Epidermal melanocyte (primary cell): ENCODE measurements at regions not wholly inside any gene's neighbourhood (a gene's known extent, or its start where the extent isn't known, plus 50 kb on each side); places are given as distances from the start of the nearest gene placed in this dataset.

Source experiments
- DNase-seq: peaks from one replicate; pipeline ENCODE4 v3.0.0; 2011; ENCODE audit warnings: low spot score; ENCODE audit not compliant: insufficient read length

DNA sequence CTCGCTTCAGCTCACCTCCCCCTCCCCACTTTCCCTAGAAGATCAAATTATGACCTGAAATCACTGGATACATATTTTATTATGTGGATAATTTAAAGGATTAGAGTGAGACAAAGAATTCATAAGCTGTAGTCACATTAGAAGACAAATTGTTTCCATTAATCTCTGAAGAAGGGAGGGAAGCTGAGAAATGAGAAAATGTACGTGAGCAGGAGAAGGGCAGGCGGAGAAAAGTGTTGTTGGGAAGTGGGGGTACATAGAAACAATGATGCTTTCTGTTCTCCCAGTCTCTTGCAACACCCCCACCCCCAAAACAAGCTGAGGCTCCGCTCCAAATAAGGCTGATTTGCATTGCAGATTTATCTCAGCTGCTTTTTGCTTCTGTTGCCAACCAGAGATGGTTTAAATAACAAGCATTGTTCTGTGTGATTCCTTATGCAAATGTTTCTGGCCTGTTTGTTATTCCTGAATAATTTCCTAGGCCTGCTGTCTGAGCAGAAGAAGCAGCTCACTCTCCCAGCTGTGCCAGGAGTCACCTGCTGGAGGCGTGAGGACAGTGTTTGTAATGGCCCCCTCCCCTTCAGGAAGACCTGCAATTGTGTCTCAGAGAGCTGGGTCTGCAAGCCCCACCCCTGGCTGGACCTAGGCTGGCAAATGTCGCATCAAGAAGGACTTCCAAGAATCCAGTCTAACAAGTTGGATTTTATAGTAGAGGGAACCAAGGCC, 121.8 kb upstream of the TNR start:
- DNase-seq: no peak

DNA sequence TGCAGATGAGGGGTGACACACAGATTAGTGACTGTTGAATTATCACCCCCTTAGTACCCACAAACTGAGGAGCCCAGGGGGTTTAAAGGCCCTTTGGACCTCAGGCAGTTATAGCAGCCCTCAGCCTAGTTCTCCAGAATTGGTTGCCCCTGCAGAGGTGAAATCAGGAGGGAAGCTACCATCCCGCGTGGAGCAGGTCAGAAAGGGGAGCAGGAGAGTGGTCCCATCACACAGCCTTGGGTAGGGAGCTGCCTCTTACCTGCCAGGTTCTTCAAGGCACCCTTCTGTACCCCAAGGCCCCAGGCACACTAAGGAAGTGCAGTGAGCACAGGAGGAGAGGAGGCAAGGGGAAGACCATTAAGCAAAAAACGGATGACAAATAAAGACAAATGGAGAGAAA, 121.2 kb upstream of the TNR start:
- no peak for DNase-seq

DNA sequence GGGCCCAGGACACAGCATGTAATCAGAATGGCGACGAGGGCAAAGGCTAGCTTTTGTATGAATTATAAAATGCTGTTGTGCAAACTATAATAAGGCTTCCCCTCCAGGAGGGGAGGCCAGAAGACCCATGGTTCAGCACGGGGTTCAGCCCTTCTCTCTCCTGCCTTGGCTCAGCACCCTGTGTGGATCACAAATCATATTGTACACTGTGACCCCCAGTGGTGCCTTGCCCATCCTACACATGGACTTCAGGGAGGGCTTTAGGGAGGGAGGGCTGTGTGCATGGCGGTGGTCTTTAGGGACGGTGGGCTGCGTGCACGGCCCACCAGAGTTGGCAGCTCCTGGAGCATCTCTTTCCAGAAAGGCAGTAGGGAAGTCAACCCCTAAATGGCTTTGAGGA, 120.8 kb upstream of the TNR start:
- no peak for DNase-seq

DNA sequence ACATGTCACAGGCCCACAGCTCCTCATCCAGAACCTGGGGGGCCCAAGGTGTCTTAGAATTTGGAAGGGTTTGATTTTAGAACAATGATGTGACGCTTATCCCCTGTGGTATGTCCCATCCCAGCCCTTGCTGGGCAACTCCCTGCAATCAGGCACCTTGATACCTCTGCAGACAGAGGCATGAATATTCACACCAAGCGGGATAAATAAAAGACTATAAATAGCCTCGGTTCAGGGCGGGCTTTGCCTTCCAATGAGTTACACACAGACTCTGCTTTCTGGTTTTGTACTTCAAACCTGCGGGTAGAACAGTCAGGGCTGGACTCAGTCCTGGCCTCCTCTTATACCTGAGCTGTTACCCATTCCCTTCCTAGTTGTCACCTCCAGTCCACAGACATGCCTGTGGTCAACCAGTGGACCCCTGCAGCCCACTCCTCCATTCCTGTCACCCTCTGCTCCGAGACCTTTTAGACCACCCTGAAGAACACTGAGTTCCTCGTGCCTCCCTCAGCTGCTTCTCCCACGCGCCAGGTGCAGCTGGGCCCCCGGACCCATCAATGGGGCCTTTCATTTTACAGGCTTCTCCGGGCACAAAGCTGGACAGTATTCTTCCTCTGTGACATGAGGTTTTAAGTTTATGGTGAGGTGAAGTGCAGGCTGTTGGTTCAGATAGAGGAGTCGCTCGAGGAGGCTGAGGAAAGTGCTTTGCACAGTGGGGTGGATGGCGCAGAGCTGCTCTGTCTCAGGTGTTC, 120.1 kb upstream of the TNR start:
- DNase-seq: no peak

DNA sequence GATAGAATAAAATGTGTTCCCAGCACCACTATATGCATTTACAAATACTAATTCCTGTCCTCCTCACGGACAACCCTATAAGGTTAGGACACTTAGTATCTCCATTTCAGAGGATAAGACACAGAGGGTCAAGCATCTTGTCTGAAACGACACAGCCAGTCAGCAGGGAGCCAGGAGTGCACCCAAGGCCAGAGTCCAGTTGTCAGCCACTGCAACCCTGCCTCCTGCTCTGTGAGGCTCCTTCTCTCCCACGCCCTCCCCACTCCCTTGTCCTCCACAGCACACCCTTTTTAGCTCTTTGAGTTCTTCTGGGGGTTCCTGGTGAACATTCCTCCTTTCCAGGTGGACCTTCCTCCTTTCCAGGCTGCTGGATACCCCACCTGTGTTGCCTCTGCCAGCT, 119.0 kb upstream of the TNR start:
- no peak for DNase-seq

- no peak for DNase-seq
These were observed 118.4 kb upstream of the TNR start for GRCh38 chr1:175861626-175862367.

- no peak for DNase-seq
These were observed 114.4 kb upstream of the TNR start for GRCh38 chr1:175857756-175858155.

DNA sequence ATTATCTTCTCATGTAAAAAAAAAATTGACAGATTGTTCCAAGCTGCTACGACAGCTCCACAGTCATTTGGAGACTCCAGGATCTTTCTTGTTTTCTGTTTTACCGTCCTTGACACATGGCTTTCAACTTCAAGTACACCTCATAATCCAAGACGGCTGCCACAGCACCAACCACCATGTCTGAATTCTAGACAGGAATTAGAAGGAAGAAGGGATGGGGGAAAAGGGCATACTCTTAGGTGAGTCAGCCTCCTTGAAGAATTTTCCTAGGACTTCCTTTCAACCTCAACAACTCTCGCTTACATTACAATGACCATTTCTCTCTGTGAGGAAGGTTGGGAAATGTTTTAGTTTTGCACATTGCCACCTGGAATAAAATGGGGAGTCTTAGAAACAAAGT, 110.3 kb upstream of the TNR start:
- DNase-seq: no peak

- DNase-seq: no peak
These were observed 108.4 kb upstream of the TNR start for GRCh38 chr1:175851749-175852148.

DNA sequence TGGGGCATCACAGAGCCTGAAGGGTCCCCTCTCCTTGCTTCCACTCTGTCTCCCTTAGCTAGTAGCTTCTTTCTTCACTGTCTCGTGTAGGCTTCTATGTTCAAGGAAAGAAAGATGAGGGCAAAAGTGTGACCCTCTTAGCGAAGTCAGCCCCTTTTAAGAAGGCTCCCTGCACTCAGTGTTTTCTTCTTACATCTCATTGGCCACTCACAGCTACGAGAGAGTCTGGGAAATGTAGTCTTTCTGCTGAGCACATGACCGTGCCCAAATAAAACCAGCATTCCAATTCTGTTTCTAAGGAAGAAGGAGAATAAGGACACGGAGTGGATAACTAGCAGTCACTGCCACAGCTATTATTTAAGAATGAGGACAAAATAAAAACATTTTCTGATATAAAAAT, 104.9 kb upstream of the TNR start:
- no peak for DNase-seq

DNA sequence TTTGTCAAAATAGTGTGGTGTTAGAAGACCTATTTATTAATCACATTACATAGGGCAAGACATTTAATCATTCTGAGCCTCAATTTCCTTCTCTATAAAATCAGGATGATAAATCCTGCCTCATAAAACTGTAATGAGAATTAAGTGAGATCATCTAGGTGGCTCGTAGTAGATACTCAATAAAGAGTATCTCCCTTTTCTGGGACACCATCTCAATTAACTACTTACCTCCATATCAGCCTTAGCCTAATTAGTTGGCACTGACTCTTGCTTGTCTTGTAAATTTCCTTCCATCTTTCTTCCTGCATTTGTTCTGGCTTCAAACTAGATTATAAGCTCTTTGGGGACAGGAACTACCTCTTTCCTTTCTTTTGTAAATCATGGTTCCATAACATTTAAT, 102.6 kb upstream of the TNR start:
- no peak for DNase-seq

DNA sequence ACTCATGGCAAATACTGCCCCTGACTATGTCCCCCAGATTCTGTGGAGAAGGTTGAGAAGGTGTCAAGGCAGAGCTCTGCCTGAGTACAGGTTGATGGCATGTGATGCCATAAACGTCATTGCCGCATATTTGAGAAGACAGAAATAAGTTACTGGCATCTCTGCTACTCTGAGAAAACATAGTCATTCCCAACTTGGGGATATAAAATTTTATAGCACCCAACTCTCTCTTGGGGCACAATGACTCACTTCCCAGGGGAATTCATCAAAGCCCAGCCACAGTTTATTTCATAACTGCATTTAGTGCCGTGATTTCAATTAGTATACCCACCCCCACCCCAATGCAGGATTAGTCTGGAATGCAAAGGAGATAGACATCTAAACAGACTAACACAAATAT, 101.9 kb upstream of the TNR start:
- no peak for DNase-seq

- DNase-seq: no peak
These were observed 101.5 kb upstream of the TNR start for GRCh38 chr1:175844877-175845276.

DNA sequence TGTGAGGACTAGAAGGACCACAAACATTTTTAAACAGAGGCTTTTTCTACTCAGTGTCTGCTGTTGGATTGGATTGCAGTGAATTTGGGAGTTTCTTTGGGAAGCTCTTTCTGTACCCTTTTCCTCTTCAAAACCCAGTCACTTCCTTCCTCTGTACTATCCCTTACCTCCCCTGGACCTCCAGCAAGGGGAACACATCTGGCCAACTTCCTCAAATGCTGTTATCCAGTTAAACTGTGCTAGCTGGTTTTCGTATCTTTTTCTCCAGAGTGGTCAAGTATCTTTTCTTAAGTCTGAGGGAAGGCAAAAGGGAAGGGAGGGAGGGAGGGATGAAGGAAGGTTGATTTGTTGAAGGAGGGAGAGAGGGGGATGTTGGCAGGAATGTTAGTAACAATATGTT, 99.2 kb upstream of the TNR start:
- DNase-seq: no peak

DNA sequence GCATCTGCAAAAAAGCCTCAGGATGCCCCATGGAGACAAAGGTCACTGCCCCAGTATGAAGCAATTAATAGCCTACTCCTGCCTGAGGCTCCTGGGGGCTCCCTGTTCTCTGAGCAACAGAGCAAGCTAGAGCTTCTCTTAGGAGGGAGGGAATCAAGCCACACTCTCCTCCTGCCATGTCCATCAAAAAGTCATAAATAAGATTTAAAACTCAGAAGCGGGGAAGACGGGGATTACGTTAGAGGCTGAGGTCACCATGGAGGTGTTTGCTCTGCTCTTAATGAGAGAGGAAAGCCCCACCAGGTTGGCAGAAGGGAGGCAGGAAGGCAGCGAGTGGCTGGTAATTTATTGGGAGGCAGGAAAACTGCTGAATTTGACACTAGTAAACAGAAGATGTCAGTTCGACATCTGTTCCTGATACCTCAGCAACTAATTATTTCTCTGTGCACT, 98.4 kb upstream of the TNR start:
- DNase-seq: no peak

DNA sequence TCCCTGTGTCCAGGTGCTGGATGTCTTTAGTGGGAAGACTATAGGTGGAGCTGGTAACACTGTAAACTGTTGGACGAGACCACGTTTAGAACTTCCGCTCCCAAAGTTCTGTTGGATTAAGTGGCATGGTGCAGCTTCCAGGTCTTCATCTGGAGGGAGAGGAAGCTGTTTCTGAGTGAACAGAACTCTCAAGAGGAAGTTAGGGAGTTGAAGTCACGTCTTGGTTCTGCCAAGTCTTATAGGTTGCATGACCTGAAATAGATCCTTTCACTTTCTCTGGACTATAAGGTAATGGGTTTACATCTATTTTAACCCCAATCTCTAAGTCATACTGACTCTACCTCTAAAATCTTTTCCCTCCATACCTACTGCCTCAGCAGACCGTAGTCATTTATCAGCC, 97.4 kb upstream of the TNR start:
- no peak for DNase-seq

DNA sequence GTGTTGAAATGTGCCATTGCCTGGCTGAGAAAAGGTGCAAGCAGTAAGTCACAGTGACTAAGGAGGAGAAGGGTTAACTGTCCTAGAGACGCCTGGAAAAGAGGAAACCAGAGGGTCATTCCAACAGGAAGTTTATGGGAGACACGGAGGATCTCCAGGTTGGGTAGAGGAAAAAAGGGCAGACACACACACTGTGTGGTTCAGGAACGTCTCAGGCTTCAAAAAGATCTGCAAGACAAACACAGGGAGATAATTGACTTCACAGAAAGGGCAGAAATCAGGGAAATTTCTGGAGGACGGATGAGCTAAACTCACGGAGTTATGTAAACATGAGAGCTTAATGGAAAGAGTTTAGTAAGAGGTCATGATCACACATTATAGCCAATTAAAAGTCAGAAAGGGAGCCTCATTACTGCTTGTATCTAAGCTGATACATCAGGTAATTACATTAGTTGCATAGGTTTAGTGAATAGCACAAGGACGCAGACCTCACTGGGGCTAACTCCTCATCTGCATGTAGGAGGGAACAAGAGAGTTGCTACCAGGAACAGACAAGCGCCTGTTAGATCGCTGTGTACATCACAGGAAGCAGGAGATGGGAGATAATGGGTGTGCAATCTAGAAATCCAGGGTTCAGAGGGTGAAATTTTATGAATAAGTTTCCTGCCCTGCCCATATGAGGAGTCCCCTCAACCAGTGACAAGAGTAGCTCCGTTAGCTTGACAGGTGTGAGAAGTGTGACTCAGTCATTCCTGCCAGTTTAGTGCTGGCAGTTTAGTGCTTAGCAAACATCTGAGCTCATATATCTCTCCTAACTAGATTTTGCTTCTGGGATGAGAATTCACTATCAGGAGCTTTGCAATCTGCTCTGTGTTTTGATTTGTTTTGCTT, 96.6 kb upstream of the TNR start:
- no peak for DNase-seq

DNA sequence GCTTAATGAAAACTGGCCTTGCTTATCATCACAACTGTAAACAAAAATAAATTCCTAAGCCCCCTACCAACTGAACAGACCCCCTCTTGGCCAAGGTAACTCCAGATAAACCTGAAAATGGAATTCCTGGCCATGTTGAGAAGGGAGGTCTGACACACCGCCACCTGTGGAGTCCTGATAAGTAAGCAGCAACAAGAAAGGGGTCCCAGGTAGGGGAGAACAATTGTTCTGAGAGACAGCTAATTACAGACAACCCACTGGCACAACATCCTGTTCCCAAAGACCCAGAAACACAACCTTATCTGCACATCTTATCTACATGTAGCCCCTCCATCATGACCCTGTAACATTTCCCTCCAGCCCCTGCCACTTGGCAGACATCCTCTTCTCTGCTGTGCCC, 91.2 kb upstream of the TNR start:
- DNase-seq: no peak

DNA sequence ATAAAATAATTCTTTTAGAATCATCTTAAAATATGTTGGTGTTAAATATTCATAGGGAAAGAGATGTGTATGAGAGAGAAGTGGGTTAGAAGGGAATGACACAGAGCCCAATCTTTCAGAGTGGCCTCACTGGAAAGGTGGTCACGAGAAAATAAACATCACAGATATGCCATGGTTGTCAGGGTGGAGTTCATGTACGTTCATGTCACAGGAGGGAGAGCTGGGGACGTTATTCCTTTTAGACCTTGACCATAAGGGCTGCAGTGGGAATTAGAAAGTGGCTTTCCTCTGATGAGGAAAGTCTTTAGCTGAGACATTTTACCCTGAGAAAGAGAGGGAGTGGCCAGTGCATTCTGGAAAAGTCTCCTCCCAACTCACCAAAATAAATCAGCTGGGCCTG, 90.6 kb upstream of the TNR start:
- DNase-seq: no peak

GRCh38 chr1:175833502-175833901, 90.1 kb upstream of the TNR start:
- no peak for DNase-seq

- DNase-seq: no peak
These were observed 87.1 kb upstream of the TNR start for GRCh38 chr1:175830500-175830899.
